Thoracic aorta (tissue), 2 donors: ENCODE measurements at regions not wholly inside any gene's neighbourhood (a gene's known extent, or its start where the extent isn't known, plus 50 kb on each side); places are given as distances from the start of the nearest gene placed in this dataset.
"Not testable (repeated sequence)": the region's sequence is repeated elsewhere in the genome, so short reads cannot be mapped to it uniquely, and the experiment has no call there.

Experiments
- ATAC-seq: fragments of 150-250 bp; one replicate; pipeline ENCODE4 v1.8.0; 2017; ENCODE audit warnings: low read depth; ENCODE audit not compliant: insufficient number of reproducible peaks, low FRiP score
- DNase-seq: peaks from one replicate; pipeline ENCODE4 v3.0.0-alpha.2; 2020; ENCODE audit warnings: low spot score
- H3K27ac ChIP-seq, 2 donors: fragments of 200-600 bp; sonication (generic); 1 replicate in 1 of 2; 2 replicates in 1 of 2; pipeline ENCODE4 v1.5.1; 2016; ENCODE audit warnings: mild to moderate bottlenecking in 2 of 2, moderate library complexity in 2 of 2
- H3K27me3 ChIP-seq: fragments of 200-600 bp; sonication (generic); replicated peaks from 2 replicates; pipeline ENCODE4 v1.6.0; 2016; ENCODE audit warnings: mild to moderate bottlenecking; ENCODE audit not compliant: insufficient read depth
- H3K36me3 ChIP-seq: fragments of 200-600 bp; sonication (generic); one replicate; pipeline ENCODE4 v1.5.1; 2016
- H3K4me1 ChIP-seq, 2 donors: fragments of 200-600 bp; sonication (generic); 1 replicate in 1 of 2; 2 replicates in 1 of 2; pipeline versions ENCODE4 v1.5.1 to v1.6.0; 2016; ENCODE audit warnings: low read depth in 2 of 2, mild to moderate bottlenecking in 1 of 2; ENCODE audit not compliant: control insufficient read depth in 1 of 2
- H3K4me3 ChIP-seq: fragments of 200-600 bp; sonication (generic); 2 replicates; pipeline ENCODE4 v1.5.1; 2016; ENCODE audit warnings: mild to moderate bottlenecking
- H3K9me3 ChIP-seq: fragments of 200-600 bp; sonication (generic); 2 replicates; pipeline ENCODE4 v1.5.1; 2016
- TF ChIP-seq, protein P1 (sequence below): fragments of 200-600 bp; sonication (generic); IDR thresholded peaks from one replicate; pipeline ENCODE4 v1.5.1; 2019; ENCODE audit warnings: antibody characterized with exemption

- Histone ChIP-seq H3K4me1 (peaks cover 16 to 24% of the 10 kb centered on the region in 2 donors), H3K27me3 (no peaks in the 10 kb centered on the region), H3K27ac (no peak overlapping the region), H3K4me3 (no peak overlapping the region), H3K36me3 (no peaks in the 10 kb centered on the region), H3K9me3 (no peaks in the 10 kb centered on the region)
- DNase-seq, result no peak
- TF ChIP-seq, protein P1, sequence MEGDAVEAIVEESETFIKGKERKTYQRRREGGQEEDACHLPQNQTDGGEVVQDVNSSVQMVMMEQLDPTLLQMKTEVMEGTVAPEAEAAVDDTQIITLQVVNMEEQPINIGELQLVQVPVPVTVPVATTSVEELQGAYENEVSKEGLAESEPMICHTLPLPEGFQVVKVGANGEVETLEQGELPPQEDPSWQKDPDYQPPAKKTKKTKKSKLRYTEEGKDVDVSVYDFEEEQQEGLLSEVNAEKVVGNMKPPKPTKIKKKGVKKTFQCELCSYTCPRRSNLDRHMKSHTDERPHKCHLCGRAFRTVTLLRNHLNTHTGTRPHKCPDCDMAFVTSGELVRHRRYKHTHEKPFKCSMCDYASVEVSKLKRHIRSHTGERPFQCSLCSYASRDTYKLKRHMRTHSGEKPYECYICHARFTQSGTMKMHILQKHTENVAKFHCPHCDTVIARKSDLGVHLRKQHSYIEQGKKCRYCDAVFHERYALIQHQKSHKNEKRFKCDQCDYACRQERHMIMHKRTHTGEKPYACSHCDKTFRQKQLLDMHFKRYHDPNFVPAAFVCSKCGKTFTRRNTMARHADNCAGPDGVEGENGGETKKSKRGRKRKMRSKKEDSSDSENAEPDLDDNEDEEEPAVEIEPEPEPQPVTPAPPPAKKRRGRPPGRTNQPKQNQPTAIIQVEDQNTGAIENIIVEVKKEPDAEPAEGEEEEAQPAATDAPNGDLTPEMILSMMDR, result no peak
- ATAC-seq, result no peak
These were observed 129.9 kb upstream of the TFPI start for GRCh38 chr2:187684174-187684573.

DNA sequence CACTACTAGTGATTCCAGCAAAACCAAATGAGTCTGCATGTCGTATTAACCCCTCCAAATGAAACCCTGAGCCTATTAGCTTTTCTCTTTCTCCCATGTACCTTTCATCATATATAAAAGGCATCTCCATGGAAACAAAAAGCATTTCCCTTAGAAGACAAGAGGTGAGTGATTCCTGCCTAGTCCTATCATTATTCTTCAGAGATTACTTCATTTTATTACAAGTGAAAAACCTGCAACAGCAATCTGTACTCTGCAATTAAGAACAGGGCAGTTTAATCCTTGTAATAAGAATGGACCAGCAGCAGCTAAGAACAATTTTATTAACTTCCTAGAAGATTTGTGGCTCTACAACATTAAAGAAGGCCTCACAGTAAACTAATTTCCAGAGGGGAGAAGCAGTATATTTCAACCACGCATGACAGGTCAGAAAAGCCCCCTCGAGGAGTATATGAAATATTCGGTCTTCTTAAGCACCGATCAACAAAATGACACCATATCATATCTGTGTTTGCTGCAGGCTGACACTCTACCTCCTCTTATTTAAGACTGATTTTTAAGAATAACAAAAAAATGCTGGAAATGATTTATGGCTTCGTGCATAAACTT lies 132.3 kb upstream of the TFPI start:
- H3K4me3 ChIP-seq, result no peak overlapping the region
- no peak for ATAC-seq
- no peak for DNase-seq

DNA sequence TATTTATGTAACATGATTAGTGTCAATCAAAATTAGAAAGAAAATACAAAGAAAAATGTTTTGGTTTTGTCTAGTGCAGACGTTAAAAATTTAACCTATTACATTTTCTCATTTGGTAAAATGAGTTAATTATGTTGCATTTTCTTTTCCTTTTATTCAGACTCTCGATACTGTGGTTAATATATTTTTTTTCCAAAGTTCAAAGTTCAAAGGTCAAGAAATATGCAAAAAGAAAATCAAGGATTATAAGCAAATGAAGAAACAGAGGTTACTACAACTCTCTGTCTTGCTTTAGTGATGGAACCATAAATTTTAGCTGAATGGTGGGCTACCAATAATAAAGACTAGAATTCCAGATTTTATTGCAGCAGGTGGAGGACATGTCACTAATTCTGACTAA lies 133.3 kb upstream of the TFPI start:
- TF ChIP-seq, protein P1, result no peak
- Histone ChIP-seq H3K4me1 (peaks cover 8 to 9% of the 10 kb centered on the region in 2 donors), H3K4me3 (no peak overlapping the region), H3K27ac (no peak overlapping the region), H3K36me3 (no peaks in the 10 kb centered on the region), H3K9me3 (no peaks in the 10 kb centered on the region), H3K27me3 (no peaks in the 10 kb centered on the region)
- no peak for DNase-seq
- ATAC-seq, result no peak

More for the DNA sequence above, 132.3 kb upstream of the TFPI start:
- Histone ChIP-seq H3K4me1 (peaks cover 16% of the 10 kb centered on the region in 2 donors), H3K27ac (no peak overlapping the region), H3K9me3 (no peaks in the 10 kb centered on the region), H3K27me3 (no peaks in the 10 kb centered on the region), H3K36me3 (no peaks in the 10 kb centered on the region)
- TF ChIP-seq, protein P1, result no peak

- TF ChIP-seq, protein P1, result no peak
- no peak for ATAC-seq
- H3K4me3 ChIP-seq, result no peak overlapping the region
- no peak overlapping the region for H3K27ac ChIP-seq
- no peaks in the 10 kb centered on the region for H3K4me1 ChIP-seq
- no peaks in the 10 kb centered on the region for H3K27me3 ChIP-seq
- no peaks in the 10 kb centered on the region for H3K9me3 ChIP-seq
- no peak for DNase-seq
- no peaks in the 10 kb centered on the region for H3K36me3 ChIP-seq
These were observed 135.1 kb upstream of the TFPI start for GRCh38 chr2:187689372-187689771.

- Histone ChIP-seq H3K27me3 (no peaks in the 10 kb centered on the region), H3K36me3 (no peaks in the 10 kb centered on the region), H3K27ac (no peak overlapping the region), H3K4me3 (no peak overlapping the region), H3K4me1 (no peaks in the 10 kb centered on the region), H3K9me3 (no peaks in the 10 kb centered on the region)
- no peak for DNase-seq
- TF ChIP-seq, protein P1, result no peak
- ATAC-seq, result no peak
These were observed 139.7 kb upstream of the TFPI start for GRCh38 chr2:187693923-187694322.

- DNase-seq, ATAC-seq: not testable (repeated sequence)
These were observed 142.4 kb upstream of the TFPI start for GRCh38 chr2:187696644-187697043.

More at GRCh38 chr2:187696644-187697043, 142.4 kb upstream of the TFPI start:
- not testable (repeated sequence) for H3K27me3 ChIP-seq, H3K36me3 ChIP-seq, H3K4me1 ChIP-seq, H3K27ac ChIP-seq, H3K4me3 ChIP-seq, H3K9me3 ChIP-seq
